ENCODE measurements at regions not wholly inside any gene's neighbourhood (a gene's known extent, or its start where the extent isn't known, plus 50 kb on each side); places are given as distances from the start of the nearest gene placed in this dataset.

DNA sequence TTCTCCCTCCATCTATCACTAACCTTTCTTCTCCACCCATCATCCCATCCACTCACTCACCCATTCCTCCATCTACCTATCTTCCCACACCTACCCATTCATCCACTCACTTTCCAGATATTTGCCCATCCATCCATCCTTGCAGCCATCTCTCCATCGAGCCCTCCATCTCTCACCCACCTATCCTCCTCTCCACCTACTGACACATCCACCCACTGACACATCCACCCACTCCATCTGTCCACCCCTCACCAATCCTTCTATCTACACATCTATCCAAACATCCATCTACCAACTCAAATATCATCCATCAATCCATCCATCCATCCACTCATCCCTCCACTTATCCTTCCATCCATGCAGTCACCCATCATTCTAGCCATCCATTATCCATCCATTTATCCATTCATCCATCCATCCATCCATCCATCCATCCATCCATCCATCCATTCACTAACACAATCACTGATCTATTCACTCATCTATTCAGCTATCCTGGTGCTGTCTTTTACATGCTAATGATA is 68.9 kb upstream of the SPTLC1 start:
- Histone ChIP-seq H4K91ac (ENCODE audit: low read depth, low read length, poor library complexity) (no peak overlapping the region), H3K23ac (ENCODE audit: low read depth, low read length, poor library complexity) (no peak overlapping the region), H3K9me3 (replicated peaks in 1 of 2; ENCODE audit: control insufficient read depth in 2 of 2, insufficient read depth in 1 of 2, low read depth in 1 of 2, low read length in 2 of 2) (peaks cover 3 to 6% of the 10 kb centered on the region in 2 donors), H4K8ac (ENCODE audit: low read depth, low read length) (no peak overlapping the region), H2BK15ac (ENCODE audit: low read length) (no peak overlapping the region), H3K18ac (ENCODE audit: low read length) (no peak overlapping the region), H2AK5ac (ENCODE audit: low read depth, low read length) (no peak overlapping the region), H3K27me3 (ENCODE audit: control insufficient read depth in 3 of 3, insufficient read depth in 3 of 3, low read depth in 1 of 3, low read length in 3 of 3) (peaks cover 0 to 11% (median 0%) of the 10 kb centered on the region in 3 experiments), H2BK5ac (ENCODE audit: low read length) (no peak overlapping the region), H2AFZ (ENCODE audit: low read length) (no peak overlapping the region), H3K4ac (ENCODE audit: low read length) (no peak overlapping the region), H3K9ac (ENCODE audit: low read depth, low read length, poor library complexity) (no peak overlapping the region), H3K14ac (ENCODE audit: low read length) (no peak overlapping the region), H3K27ac (replicated peaks; ENCODE audit: low read length) (no peak overlapping the region), H3K4me3 (ENCODE audit: low read length in 2 of 2) (peak overlapping the region in 1 of 2 donors; percentile 23), H3K79me1 (ENCODE audit: low read depth, low read length) (no peaks in the 10 kb centered on the region), H2BK12ac (ENCODE audit: low read length) (no peak overlapping the region), H2BK120ac (ENCODE audit: low read depth, low read length) (no peak overlapping the region), H3K36me3 (replicated peaks in 1 of 2; ENCODE audit: control insufficient read depth in 2 of 2, insufficient read depth in 2 of 2, low read length in 2 of 2) (no peaks in the 10 kb centered on the region), H3K4me2 (ENCODE audit: insufficient read depth, low read length, poor library complexity, severe bottlenecking) (no peak overlapping the region), H3K4me1 (ENCODE audit: control insufficient read depth in 2 of 2, insufficient read depth in 1 of 2, low read depth in 1 of 2, low read length in 2 of 2) (peaks cover 0 to 5% of the 10 kb centered on the region in 2 donors)
- no peak for DNase-seq (ENCODE audit: low spot score)
- no CpG with 5 or more reads among the region's 1 CpG for WGBS, 2 donors (ENCODE audit: extremely low coverage in 2 of 2, insufficient read length in 2 of 2, insufficient replicate concordance in 1 of 2)

DNA sequence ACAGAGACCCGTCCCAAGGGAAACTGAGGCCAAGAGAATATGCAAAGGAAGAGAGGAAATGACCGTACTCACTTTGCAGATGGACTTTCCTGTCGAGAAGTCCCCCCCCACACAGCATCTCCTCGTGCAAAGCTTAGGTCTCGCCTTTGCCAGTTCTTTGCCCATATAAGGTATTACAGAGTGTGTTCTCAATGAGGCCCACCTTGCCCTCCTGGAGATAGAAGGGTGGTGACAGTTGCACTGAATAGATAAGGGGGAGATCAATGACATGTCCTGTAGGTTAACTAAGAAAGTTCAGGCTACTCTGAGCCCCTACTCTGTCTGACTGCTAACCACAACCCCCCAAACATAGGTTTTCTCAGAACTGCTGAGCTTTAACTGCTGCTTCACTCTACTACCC is 68.2 kb upstream of the SPTLC1 start:
- H3K4me2 ChIP-seq (ENCODE audit: insufficient read depth, low read length, poor library complexity, severe bottlenecking): no peak overlapping the region
- H2BK120ac ChIP-seq (ENCODE audit: low read depth, low read length): no peak overlapping the region
- no peak overlapping the region for H2AFZ ChIP-seq (ENCODE audit: low read length)
- no CpG with 5 or more reads among the region's 5 CpGs for WGBS, 2 donors (ENCODE audit: extremely low coverage in 2 of 2, insufficient read length in 2 of 2, insufficient replicate concordance in 1 of 2)
- no peak overlapping the region for H3K18ac ChIP-seq (ENCODE audit: low read length)
- H2AK5ac ChIP-seq (ENCODE audit: low read depth, low read length): no peak overlapping the region
- no peak overlapping the region for H2BK15ac ChIP-seq (ENCODE audit: low read length)
- H2BK5ac ChIP-seq (ENCODE audit: low read length): no peak overlapping the region
- peaks cover 3 to 6% of the 10 kb centered on the region in 2 donors for H3K9me3 ChIP-seq (replicated peaks in 1 of 2; ENCODE audit: control insufficient read depth in 2 of 2, insufficient read depth in 1 of 2, low read depth in 1 of 2, low read length in 2 of 2)
- H3K9ac ChIP-seq (ENCODE audit: low read depth, low read length, poor library complexity): no peak overlapping the region
- no peak overlapping the region for H3K23ac ChIP-seq (ENCODE audit: low read depth, low read length, poor library complexity)
- H3K4me1 ChIP-seq (ENCODE audit: control insufficient read depth in 2 of 2, insufficient read depth in 1 of 2, low read depth in 1 of 2, low read length in 2 of 2): peaks cover 0 to 4% of the 10 kb centered on the region in 2 donors
- no peak overlapping the region for H3K27ac ChIP-seq (replicated peaks; ENCODE audit: low read length)
- H3K27me3 ChIP-seq (ENCODE audit: control insufficient read depth in 3 of 3, insufficient read depth in 3 of 3, low read depth in 1 of 3, low read length in 3 of 3): peaks cover 0 to 12% (median 0%) of the 10 kb centered on the region in 3 experiments
- H3K36me3 ChIP-seq (replicated peaks in 1 of 2; ENCODE audit: control insufficient read depth in 2 of 2, insufficient read depth in 2 of 2, low read length in 2 of 2): no peaks in the 10 kb centered on the region
- H4K8ac ChIP-seq (ENCODE audit: low read depth, low read length): no peak overlapping the region
- H4K91ac ChIP-seq (ENCODE audit: low read depth, low read length, poor library complexity): no peak overlapping the region
- no peak overlapping the region for H3K4ac ChIP-seq (ENCODE audit: low read length)
- no peak for DNase-seq (ENCODE audit: low spot score)
- H2BK12ac ChIP-seq (ENCODE audit: low read length): no peak overlapping the region
- no peak overlapping the region for H3K14ac ChIP-seq (ENCODE audit: low read length)
- no peak overlapping the region for H3K4me3 ChIP-seq (ENCODE audit: low read length in 2 of 2)
- no peaks in the 10 kb centered on the region for H3K79me1 ChIP-seq (ENCODE audit: low read depth, low read length)

DNA sequence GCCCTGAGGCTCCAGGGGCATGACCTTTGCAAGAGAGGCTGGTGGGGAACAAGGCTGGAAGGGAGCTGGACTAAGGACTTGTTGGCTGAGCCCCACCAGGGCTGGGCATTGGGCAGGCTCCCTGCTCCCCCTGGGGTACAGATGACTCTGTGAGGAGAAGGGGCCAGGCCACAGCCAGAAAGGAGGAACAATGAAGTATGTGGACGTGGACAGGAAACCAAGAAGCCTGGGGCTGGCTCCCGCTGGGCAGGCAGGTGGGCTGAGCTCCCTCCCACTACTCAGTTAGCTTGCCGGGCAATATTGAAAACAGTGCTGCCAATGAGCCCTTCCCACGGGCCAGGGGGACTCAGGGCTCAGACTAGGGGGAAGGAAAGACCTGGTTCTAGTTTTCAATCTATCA is 66.1 kb upstream of the SPTLC1 start:
- H3K18ac ChIP-seq (ENCODE audit: low read length): peak overlapping the region; percentile 42
- H3K4me2 ChIP-seq (ENCODE audit: insufficient read depth, low read length, poor library complexity, severe bottlenecking): no peak overlapping the region
- H2BK15ac ChIP-seq (ENCODE audit: low read length): no peak overlapping the region
- peaks cover 3 to 6% of the 10 kb centered on the region in 2 donors for H3K9me3 ChIP-seq (replicated peaks in 1 of 2; ENCODE audit: control insufficient read depth in 2 of 2, insufficient read depth in 1 of 2, low read depth in 1 of 2, low read length in 2 of 2)
- no peak overlapping the region for H2BK5ac ChIP-seq (ENCODE audit: low read length)
- no peak for DNase-seq (ENCODE audit: low spot score)
- peaks cover 0 to 8% of the 10 kb centered on the region in 2 donors for H3K4me1 ChIP-seq (ENCODE audit: control insufficient read depth in 2 of 2, insufficient read depth in 1 of 2, low read depth in 1 of 2, low read length in 2 of 2)
- H3K14ac ChIP-seq (ENCODE audit: low read length): peak overlapping the region; percentile 22
- no peak overlapping the region for H3K4ac ChIP-seq (ENCODE audit: low read length)
- no peaks in the 10 kb centered on the region for H3K36me3 ChIP-seq (replicated peaks in 1 of 2; ENCODE audit: control insufficient read depth in 2 of 2, insufficient read depth in 2 of 2, low read length in 2 of 2)
- no peak overlapping the region for H3K9ac ChIP-seq (ENCODE audit: low read depth, low read length, poor library complexity)
- no peaks in the 10 kb centered on the region for H3K79me1 ChIP-seq (ENCODE audit: low read depth, low read length)
- H2AFZ ChIP-seq (ENCODE audit: low read length): peak overlapping the region; percentile 38
- no peak overlapping the region for H2BK120ac ChIP-seq (ENCODE audit: low read depth, low read length)
- no peak overlapping the region for H3K4me3 ChIP-seq (ENCODE audit: low read length in 2 of 2)
- H4K8ac ChIP-seq (ENCODE audit: low read depth, low read length): no peak overlapping the region
- H3K23ac ChIP-seq (ENCODE audit: low read depth, low read length, poor library complexity): no peak overlapping the region
- no peak overlapping the region for H4K91ac ChIP-seq (ENCODE audit: low read depth, low read length, poor library complexity)
- H3K27ac ChIP-seq (replicated peaks; ENCODE audit: low read length): no peak overlapping the region
- H2AK5ac ChIP-seq (ENCODE audit: low read depth, low read length): no peak overlapping the region
- no CpG with 5 or more reads among the region's 4 CpGs for WGBS, 2 donors (ENCODE audit: extremely low coverage in 2 of 2, insufficient read length in 2 of 2, insufficient replicate concordance in 1 of 2)
- H3K27me3 ChIP-seq (ENCODE audit: control insufficient read depth in 3 of 3, insufficient read depth in 3 of 3, low read depth in 1 of 3, low read length in 3 of 3): peaks cover 0 to 6% (median 0%) of the 10 kb centered on the region in 3 experiments
- H2BK12ac ChIP-seq (ENCODE audit: low read length): no peak overlapping the region

DNA sequence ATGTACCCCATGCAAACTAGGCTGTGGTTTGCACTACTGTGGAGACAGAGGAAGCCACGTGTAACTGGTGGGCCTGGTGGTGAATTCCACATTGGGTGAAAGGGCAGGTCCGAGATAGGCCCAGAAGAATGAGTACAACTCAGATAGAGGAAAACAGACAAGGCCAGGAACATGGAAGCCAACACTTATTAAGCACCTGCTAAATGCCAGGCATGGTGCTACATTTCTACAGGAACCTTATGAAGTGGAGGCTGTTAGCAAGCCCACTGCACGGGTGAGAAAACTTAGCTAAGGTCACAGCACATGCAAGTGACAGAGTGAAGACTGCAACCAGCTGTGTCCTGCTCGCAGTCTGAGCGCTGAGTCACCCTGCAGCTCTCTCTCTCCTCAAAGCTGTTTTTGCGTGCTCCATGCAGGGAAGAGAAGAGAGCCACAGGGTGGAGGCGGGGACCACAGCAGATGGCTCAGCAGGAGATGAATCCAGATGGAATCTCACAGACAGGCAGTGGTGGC is 65.5 kb upstream of the SPTLC1 start:
- H3K27ac ChIP-seq (replicated peaks; ENCODE audit: low read length): no peak overlapping the region
- H3K9ac ChIP-seq (ENCODE audit: low read depth, low read length, poor library complexity): no peak overlapping the region
- no peak overlapping the region for H3K23ac ChIP-seq (ENCODE audit: low read depth, low read length, poor library complexity)
- H4K91ac ChIP-seq (ENCODE audit: low read depth, low read length, poor library complexity): no peak overlapping the region
- no peak overlapping the region for H3K4ac ChIP-seq (ENCODE audit: low read length)
- H3K14ac ChIP-seq (ENCODE audit: low read length): peak overlapping the region; percentile 17
- peaks cover 0 to 9% of the 10 kb centered on the region in 2 donors for H3K4me1 ChIP-seq (ENCODE audit: control insufficient read depth in 2 of 2, insufficient read depth in 1 of 2, low read depth in 1 of 2, low read length in 2 of 2)
- H2BK5ac ChIP-seq (ENCODE audit: low read length): no peak overlapping the region
- H3K36me3 ChIP-seq (replicated peaks in 1 of 2; ENCODE audit: control insufficient read depth in 2 of 2, insufficient read depth in 2 of 2, low read length in 2 of 2): no peaks in the 10 kb centered on the region
- DNase-seq (ENCODE audit: low spot score): no peak
- H2BK15ac ChIP-seq (ENCODE audit: low read length): no peak overlapping the region
- H2AK5ac ChIP-seq (ENCODE audit: low read depth, low read length): no peak overlapping the region
- H3K9me3 ChIP-seq (replicated peaks in 1 of 2; ENCODE audit: control insufficient read depth in 2 of 2, insufficient read depth in 1 of 2, low read depth in 1 of 2, low read length in 2 of 2): peaks cover 3 to 6% of the 10 kb centered on the region in 2 donors
- peak overlapping the region; percentile 38 for H2AFZ ChIP-seq (ENCODE audit: low read length)
- WGBS, 2 donors (ENCODE audit: extremely low coverage in 2 of 2, insufficient read length in 2 of 2, insufficient replicate concordance in 1 of 2): no CpG with 5 or more reads among the region's 7 CpGs
- H3K4me2 ChIP-seq (ENCODE audit: insufficient read depth, low read length, poor library complexity, severe bottlenecking): no peak overlapping the region
- H2BK120ac ChIP-seq (ENCODE audit: low read depth, low read length): no peak overlapping the region
- H3K4me3 ChIP-seq (ENCODE audit: low read length in 2 of 2): no peak overlapping the region
- no peak overlapping the region for H2BK12ac ChIP-seq (ENCODE audit: low read length)
- H3K18ac ChIP-seq (ENCODE audit: low read length): no peak overlapping the region
- no peaks in the 10 kb centered on the region for H3K79me1 ChIP-seq (ENCODE audit: low read depth, low read length)
- H4K8ac ChIP-seq (ENCODE audit: low read depth, low read length): no peak overlapping the region
- H3K27me3 ChIP-seq (ENCODE audit: control insufficient read depth in 3 of 3, insufficient read depth in 3 of 3, low read depth in 1 of 3, low read length in 3 of 3): peaks cover 0 to 9% (median 0%) of the 10 kb centered on the region in 3 experiments

Measured in neuronal stem cell (in vitro differentiated cells).